ENCODE measurements at regions not wholly inside any gene's neighbourhood (a gene's known extent, or its start where the extent isn't known, plus 50 kb on each side); places are given as distances from the start of the nearest gene placed in this dataset.

- H3K36me3 ChIP-seq = no peaks in the 10 kb centered on the region
- TF ChIP-seq POLR2AphosphoS5 (IDR thresholded peaks at IDR 0.05; ENCODE audit: insufficient read depth in 1 of 2, low read depth in 1 of 2) (no peak), CTCF (IDR thresholded peaks at IDR 0.05) (peak; percentile 68 to 96 (median 84))
- intact Hi-C loops (cut with DNase I) = loop anchor here (10.0 kb wide), 1 partner anchor 1142 kb away; no protein-coding TSS in a partner anchor
- no peaks in the 10 kb centered on the region for H3K27me3 ChIP-seq
- H3K9me3 ChIP-seq = no peaks in the 10 kb centered on the region
- no peak for DNase-seq (ENCODE audit: extremely low spot score in 2 of 2)
- H3K4me3 ChIP-seq = no peak overlapping the region
- H3K27ac ChIP-seq = no peak overlapping the region
- peaks cover 13% of the 10 kb centered on the region for H3K4me1 ChIP-seq
Measured at GRCh38 chr2:13006829-13007717, 290.3 kb downstream of the TRIB2 start.

GRCh38 chr2:13009027-13009642 is 292.4 kb downstream of the TRIB2 start:
- no peak for DNase-seq (ENCODE audit: extremely low spot score in 2 of 2)
- intact Hi-C loops (cut with DNase I) = loop anchor here (10.0 kb wide), 1 partner anchor 1144 kb away; no protein-coding TSS in a partner anchor
- Histone ChIP-seq H3K27ac (no peak overlapping the region), H3K36me3 (no peaks in the 10 kb centered on the region), H3K4me1 (peaks cover 6% of the 10 kb centered on the region), H3K9me3 (no peaks in the 10 kb centered on the region), H3K27me3 (no peaks in the 10 kb centered on the region), H3K4me3 (no peak overlapping the region)
- TF ChIP-seq CTCF (IDR thresholded peaks at IDR 0.05) = no peak
- TF ChIP-seq POLR2AphosphoS5 (IDR thresholded peaks at IDR 0.05; ENCODE audit: insufficient read depth in 1 of 2, low read depth in 1 of 2) = no peak
- TF ChIP-seq POLR2A (IDR thresholded peaks at IDR 0.05) = no peak

GRCh38 chr2:13010283-13010682 is 293.5 kb downstream of the TRIB2 start:
- intact Hi-C loops (cut with DNase I) = no loop called here
- no peaks in the 10 kb centered on the region for H3K36me3 ChIP-seq
- no peak overlapping the region for H3K27ac ChIP-seq
- no peak for DNase-seq (ENCODE audit: extremely low spot score in 2 of 2)
- no peak overlapping the region for H3K4me3 ChIP-seq
- H3K9me3 ChIP-seq = no peaks in the 10 kb centered on the region
- H3K4me1 ChIP-seq = peaks cover 6% of the 10 kb centered on the region
- no peaks in the 10 kb centered on the region for H3K27me3 ChIP-seq
- no peak for TF ChIP-seq POLR2AphosphoS5 (IDR thresholded peaks at IDR 0.05; ENCODE audit: insufficient read depth in 1 of 2, low read depth in 1 of 2)

- Histone ChIP-seq H3K4me3 (no peak overlapping the region), H3K27me3 (no peaks in the 10 kb centered on the region), H3K36me3 (no peaks in the 10 kb centered on the region), H3K4me1 (no peaks in the 10 kb centered on the region), H3K27ac (no peak overlapping the region), H3K9me3 (no peaks in the 10 kb centered on the region)
- intact Hi-C loops (cut with DNase I) = no loop called here
- TF ChIP-seq CTCF (IDR thresholded peaks at IDR 0.05) = no peak
- no peak for TF ChIP-seq POLR2A (IDR thresholded peaks at IDR 0.05)
- DNase-seq (ENCODE audit: extremely low spot score in 2 of 2) = no peak
Measured at GRCh38 chr2:13014783-13015182, 298.0 kb downstream of the TRIB2 start.

- no peaks in the 10 kb centered on the region for H3K4me1 ChIP-seq
- H3K9me3 ChIP-seq = no peaks in the 10 kb centered on the region
- no peak overlapping the region for H3K27ac ChIP-seq
- no peak for TF ChIP-seq POLR2AphosphoS5 (IDR thresholded peaks at IDR 0.05; ENCODE audit: insufficient read depth in 1 of 2, low read depth in 1 of 2)
- no peak for TF ChIP-seq CTCF (IDR thresholded peaks at IDR 0.05)
- TF ChIP-seq POLR2A (IDR thresholded peaks at IDR 0.05) = no peak
- no peaks in the 10 kb centered on the region for H3K27me3 ChIP-seq
- H3K4me3 ChIP-seq = no peak overlapping the region
- intact Hi-C loops (cut with DNase I) = no loop called here
- DNase-seq (ENCODE audit: extremely low spot score in 2 of 2) = no peak
- H3K36me3 ChIP-seq = no peaks in the 10 kb centered on the region
Measured at GRCh38 chr2:13015532-13016320, 299.0 kb downstream of the TRIB2 start.

All from vagina (tissue), 2 donors.